Hepatocyte (in vitro differentiated cells): ENCODE measurements at regions not wholly inside any gene's neighbourhood (a gene's known extent, or its start where the extent isn't known, plus 50 kb on each side); places are given as distances from the start of the nearest gene placed in this dataset.

ENCODE experiments used
- EZH2 ChIP-seq: fragments of 200-600 bp; sonication (generic); IDR thresholded peaks from 2 replicates; pipeline ENCODE4 v1.6.1; 2016; ENCODE audit warnings: antibody characterized with exemption, mild to moderate bottlenecking, borderline replicate concordance
- TF ChIP-seq, protein P1 (sequence below): fragments of 200-600 bp; sonication (generic); IDR thresholded peaks from 2 replicates; pipeline ENCODE4 v1.5.1; 2016; ENCODE audit warnings: antibody characterized with exemption, mild to moderate bottlenecking; ENCODE audit not compliant: poor library complexity

DNA sequence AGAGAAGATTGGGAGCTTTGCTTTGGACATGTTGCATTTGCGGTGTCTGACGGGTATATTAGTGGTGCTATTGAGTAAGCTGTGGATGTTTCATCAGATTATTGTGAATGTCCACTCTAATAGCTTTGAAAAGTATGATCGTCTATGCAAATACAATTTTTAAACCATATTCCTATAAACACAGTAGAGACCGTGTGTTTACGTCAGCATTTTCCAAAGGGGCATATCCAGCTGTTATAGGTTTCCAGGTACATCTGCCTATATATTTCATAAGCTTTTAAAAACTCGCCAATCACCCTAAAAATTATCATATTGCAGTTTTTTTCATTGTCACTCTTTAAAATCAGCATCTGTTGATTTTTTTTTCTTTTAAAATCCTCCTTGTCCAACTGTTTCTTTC is 91.7 kb downstream of the NKX2-1 start:
- TF ChIP-seq, protein P1, sequence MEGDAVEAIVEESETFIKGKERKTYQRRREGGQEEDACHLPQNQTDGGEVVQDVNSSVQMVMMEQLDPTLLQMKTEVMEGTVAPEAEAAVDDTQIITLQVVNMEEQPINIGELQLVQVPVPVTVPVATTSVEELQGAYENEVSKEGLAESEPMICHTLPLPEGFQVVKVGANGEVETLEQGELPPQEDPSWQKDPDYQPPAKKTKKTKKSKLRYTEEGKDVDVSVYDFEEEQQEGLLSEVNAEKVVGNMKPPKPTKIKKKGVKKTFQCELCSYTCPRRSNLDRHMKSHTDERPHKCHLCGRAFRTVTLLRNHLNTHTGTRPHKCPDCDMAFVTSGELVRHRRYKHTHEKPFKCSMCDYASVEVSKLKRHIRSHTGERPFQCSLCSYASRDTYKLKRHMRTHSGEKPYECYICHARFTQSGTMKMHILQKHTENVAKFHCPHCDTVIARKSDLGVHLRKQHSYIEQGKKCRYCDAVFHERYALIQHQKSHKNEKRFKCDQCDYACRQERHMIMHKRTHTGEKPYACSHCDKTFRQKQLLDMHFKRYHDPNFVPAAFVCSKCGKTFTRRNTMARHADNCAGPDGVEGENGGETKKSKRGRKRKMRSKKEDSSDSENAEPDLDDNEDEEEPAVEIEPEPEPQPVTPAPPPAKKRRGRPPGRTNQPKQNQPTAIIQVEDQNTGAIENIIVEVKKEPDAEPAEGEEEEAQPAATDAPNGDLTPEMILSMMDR: no peak
- TF ChIP-seq EZH2: no peak
